RWPE1 (cell line): ENCODE measurements at regions not wholly inside any gene's neighbourhood (a gene's known extent, or its start where the extent isn't known, plus 50 kb on each side); places are given as distances from the start of the nearest gene placed in this dataset.

Experiments used
- CTCF ChIA-PET: fragments of 350-600 bp; sonication (Branson Sonifier 250); formaldehyde crosslinking; extraction: SDS; loops from one replicate; lab custom pipeline; 2021; lab: Yijun Ruan, JAX
- POLR2A ChIA-PET: fragments of 400-600 bp; formaldehyde crosslinking; extraction: SDS; loops from one replicate; lab custom pipeline; 2020; ENCODE audit warnings: antibody characterized with exemption; ENCODE audit not compliant: low non-redundant PET; lab: Yijun Ruan, JAX
- DNase-seq: peaks from one replicate; pipeline ENCODE4 v3.0.0; 2012; ENCODE audit warnings: low spot score
- H3K27ac ChIP-seq: fragments of 450-650 bp; 2 replicates; pipeline ENCODE4 v1.5.1; 2017
- TF ChIP-seq, protein P1 (sequence below): fragments of 450-650 bp; conservative IDR thresholded peaks from 2 replicates; pipeline ENCODE4 v1.5.1; 2017; ENCODE audit warnings: low read depth, mild to moderate bottlenecking

DNA sequence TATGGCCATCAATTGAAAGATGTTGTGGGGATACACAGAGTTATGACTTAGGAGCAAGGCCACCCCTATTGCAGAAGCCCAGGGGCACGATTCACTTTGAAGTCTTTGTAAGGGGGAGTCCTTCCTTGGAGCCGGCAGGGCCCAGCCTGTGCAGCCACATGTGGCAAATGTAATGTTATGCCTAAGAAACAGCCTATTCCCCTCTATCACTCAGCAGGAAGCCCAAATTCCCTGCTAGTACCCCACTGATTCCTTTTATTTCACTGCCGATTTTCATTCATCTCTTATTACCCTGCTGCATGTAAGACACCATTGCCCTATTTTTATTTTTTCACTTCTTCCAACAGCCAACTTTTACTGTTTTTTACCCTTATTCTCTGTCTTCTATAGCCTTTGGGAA, 233.2 kb downstream of the PMP22 start:
- CTCF ChIA-PET: interaction anchor here (0.7 kb wide), 1 partner anchor 918 kb away, joined by 7 read pairs; no protein-coding TSS in a partner anchor
- no peak overlapping the region for H3K27ac ChIP-seq
- TF ChIP-seq, protein P1, sequence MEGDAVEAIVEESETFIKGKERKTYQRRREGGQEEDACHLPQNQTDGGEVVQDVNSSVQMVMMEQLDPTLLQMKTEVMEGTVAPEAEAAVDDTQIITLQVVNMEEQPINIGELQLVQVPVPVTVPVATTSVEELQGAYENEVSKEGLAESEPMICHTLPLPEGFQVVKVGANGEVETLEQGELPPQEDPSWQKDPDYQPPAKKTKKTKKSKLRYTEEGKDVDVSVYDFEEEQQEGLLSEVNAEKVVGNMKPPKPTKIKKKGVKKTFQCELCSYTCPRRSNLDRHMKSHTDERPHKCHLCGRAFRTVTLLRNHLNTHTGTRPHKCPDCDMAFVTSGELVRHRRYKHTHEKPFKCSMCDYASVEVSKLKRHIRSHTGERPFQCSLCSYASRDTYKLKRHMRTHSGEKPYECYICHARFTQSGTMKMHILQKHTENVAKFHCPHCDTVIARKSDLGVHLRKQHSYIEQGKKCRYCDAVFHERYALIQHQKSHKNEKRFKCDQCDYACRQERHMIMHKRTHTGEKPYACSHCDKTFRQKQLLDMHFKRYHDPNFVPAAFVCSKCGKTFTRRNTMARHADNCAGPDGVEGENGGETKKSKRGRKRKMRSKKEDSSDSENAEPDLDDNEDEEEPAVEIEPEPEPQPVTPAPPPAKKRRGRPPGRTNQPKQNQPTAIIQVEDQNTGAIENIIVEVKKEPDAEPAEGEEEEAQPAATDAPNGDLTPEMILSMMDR: no peak
- DNase-seq: no peak
- POLR2A ChIA-PET: no interaction called here

DNA sequence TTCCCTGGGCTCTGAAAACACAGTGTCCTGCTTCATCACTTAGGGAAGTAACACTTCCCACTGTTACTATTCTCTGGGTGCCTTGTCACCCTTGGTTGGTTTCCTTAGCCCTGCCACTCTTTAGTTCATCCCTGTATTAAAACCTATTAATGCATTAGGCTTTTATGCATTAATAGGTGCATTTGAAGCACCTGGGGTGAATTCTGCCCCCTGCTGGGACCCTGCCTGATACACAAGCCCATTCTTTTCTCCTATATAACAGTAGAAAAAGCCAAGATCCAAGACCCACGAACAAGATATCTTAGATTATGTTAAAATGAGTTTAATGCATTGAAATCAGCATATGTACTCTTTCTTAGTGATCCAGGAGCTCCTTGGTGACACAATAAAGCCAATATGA, 235.7 kb downstream of the PMP22 start:
- no peak overlapping the region for H3K27ac ChIP-seq
- POLR2A ChIA-PET: no interaction called here
- DNase-seq: no peak
- TF ChIP-seq, protein P1: no peak
- CTCF ChIA-PET: no interaction called here

DNA sequence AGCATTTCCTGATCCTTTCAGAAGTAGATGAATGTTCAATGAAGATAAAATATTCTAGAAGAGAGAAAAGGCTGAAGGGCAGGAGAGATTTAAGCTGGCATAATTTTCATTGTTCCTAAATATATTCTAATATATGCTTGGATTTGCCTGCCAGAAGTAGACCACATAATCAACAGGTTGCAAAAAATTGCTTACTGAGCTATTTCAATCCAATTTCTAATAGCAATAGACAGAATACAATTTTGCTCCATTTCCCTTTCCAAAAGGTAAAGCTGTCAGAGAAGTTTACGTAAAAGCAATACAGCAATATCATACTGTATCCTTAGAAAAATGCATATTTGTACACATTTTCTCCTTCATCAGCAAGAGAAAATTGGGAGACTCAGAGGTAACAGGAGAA, 237.3 kb downstream of the PMP22 start:
- TF ChIP-seq, protein P1: no peak
- ChIA-PET POLR2A (no interaction called here), CTCF (no interaction called here)
- no peak for DNase-seq
- H3K27ac ChIP-seq: no peak overlapping the region

DNA sequence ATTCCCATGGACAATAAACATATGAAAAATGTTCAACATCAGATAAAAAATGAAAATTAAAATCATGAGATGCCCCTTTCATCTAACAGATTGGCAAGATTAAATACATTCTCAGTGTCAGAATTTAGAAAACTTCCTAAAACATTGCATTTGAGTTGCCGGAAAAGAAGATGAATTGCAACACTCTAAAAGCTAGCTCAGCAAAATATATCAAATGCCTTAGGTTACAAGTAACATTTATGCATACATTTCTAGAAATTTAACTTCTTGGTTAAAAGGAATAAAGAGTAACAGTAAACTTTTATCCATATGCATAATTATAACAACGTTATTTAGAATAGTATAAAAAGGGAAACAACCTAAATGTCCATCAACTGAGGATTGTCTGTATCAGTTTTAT, 239.0 kb downstream of the PMP22 start:
- CTCF ChIA-PET: no interaction called here
- H3K27ac ChIP-seq: no peak overlapping the region
- no peak for DNase-seq
- POLR2A ChIA-PET: no interaction called here
- TF ChIP-seq, protein P1: no peak

DNA sequence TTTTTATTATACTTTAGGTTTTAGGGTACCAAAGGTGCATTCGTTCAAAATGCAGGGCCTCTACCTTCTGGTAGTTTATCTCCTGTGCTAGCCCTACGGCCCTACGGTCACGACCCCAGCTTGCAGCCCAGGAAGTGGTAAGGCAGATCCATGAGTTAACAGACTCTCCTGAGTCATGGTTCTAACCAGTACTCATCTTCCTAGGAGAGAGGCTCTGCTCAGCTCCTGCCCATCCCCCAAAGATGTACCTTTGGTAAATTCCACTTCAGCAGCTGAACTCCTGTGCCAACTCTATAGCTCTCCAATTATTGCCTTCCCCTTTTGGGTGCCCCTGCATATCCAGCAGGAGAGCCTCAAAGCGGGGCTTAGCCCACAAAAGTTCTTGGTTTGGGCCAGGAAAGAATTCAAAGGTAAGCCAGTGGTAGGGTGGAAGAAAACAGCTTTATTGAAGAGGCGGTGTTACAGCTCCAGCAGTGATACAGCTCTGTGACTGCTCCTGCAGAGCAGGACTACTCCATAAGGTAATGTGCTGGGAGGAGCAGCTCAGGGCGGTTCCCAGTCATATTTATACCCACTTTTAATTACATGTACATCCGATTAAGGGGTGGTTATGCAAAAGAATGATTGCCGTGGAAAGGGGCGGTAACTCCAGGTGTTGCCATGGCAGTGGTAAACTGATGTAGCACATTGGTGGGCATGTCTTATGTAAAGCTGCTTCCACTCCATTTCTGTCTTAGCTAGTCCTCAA, 241.4 kb downstream of the PMP22 start:
- TF ChIP-seq, protein P1: no peak
- no peak for DNase-seq
- POLR2A ChIA-PET: no interaction called here
- no peak overlapping the region for H3K27ac ChIP-seq
- CTCF ChIA-PET: no interaction called here

DNA sequence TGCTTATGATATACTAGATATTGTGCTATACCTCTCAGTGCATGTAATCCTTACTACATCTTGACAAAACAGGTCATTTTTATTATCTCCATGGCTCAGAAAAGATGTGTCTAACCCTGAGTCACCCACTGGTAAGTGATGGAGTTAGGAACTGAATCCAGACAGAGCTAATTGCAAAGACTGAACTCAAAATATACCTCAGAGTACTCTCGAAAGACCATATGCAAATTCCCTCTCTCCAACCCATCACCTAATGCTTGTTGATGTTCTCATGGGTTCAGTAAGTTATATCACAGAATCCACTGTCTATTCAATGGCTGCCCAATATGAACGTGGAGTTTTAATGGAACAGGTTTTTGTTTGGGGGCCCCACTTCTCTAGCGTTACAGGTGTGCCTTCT, 246.0 kb downstream of the PMP22 start:
- TF ChIP-seq, protein P1: no peak
- CTCF ChIA-PET: no interaction called here
- DNase-seq: no peak
- POLR2A ChIA-PET: no interaction called here
- H3K27ac ChIP-seq: no peak overlapping the region
